Omental fat pad (tissue), 3 donors: ENCODE measurements at regions not wholly inside any gene's neighbourhood (a gene's known extent, or its start where the extent isn't known, plus 50 kb on each side); places are given as distances from the start of the nearest gene placed in this dataset.
"Not testable (repeated sequence)": the region's sequence is repeated elsewhere in the genome, so short reads cannot be mapped to it uniquely, and the experiment has no call there.

Experiments used
- ATAC-seq: fragments of 150-250 bp; one replicate; pipeline ENCODE4 v1.9.1; 2016; ENCODE audit warnings: mild to moderate bottlenecking, moderate library complexity; ENCODE audit not compliant: low FRiP score
- DNase-seq: peaks from one replicate; pipeline ENCODE4 v3.0.0-alpha.2; 2019; ENCODE audit warnings: low spot score
- TF ChIP-seq, protein P1 (sequence below), 3 donors: fragments of 450-650 bp; IDR thresholded peaks; one replicate each; pipeline ENCODE4 v1.5.1; 2016 to 2017; ENCODE audit warnings: antibody characterized with exemption in 3 of 3, mild to moderate bottlenecking in 3 of 3, moderate library complexity in 2 of 3

DNA sequence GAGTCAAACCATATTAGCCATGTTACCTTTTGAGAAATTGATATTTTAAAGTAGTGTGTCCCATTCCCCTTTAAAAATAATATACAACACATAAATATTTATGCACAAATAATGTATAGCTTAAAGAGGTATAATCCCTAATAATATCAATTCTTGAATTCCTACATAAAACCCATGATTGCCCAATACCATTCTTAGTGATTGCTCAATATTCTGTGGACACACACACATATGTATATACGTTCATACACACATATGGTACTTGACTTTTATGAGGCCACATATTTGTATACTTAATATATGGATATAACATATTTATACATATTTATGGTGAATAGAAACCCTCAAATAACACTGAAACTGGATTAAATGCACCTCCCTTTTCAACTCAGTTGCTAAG lies 367.4 kb downstream of the ZBBX start:
- ATAC-seq (no peak), DNase-seq (no peak)
- TF ChIP-seq, protein P1, sequence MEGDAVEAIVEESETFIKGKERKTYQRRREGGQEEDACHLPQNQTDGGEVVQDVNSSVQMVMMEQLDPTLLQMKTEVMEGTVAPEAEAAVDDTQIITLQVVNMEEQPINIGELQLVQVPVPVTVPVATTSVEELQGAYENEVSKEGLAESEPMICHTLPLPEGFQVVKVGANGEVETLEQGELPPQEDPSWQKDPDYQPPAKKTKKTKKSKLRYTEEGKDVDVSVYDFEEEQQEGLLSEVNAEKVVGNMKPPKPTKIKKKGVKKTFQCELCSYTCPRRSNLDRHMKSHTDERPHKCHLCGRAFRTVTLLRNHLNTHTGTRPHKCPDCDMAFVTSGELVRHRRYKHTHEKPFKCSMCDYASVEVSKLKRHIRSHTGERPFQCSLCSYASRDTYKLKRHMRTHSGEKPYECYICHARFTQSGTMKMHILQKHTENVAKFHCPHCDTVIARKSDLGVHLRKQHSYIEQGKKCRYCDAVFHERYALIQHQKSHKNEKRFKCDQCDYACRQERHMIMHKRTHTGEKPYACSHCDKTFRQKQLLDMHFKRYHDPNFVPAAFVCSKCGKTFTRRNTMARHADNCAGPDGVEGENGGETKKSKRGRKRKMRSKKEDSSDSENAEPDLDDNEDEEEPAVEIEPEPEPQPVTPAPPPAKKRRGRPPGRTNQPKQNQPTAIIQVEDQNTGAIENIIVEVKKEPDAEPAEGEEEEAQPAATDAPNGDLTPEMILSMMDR (IDR thresholded peaks at IDR 0.05) = no peak

GRCh38 chr3:167008791-167009190 lies 371.3 kb downstream of the ZBBX start:
- TF ChIP-seq, protein P1 (IDR thresholded peaks at IDR 0.05) = no peak
- no peak for DNase-seq
- no peak for ATAC-seq

DNA sequence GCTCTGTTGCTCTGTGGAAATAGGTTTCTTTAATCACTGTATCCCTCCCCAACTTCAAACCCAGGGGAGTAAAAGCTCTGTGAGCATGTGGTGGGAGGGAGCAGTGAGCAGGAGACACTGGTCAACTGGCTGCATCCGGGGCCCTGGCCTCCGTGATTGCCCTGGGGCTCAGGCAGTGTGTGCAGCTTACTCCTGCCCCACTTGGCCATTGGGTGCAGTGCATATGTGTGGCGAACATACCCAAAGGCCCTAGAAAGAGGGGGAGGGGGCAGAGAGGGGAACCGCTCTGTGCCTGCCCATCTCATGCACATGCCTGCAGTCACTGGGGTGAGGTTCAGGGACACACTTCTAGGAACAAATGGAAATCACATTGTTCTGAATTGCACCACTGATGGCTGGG lies 378.7 kb downstream of the ZBBX start:
- TF ChIP-seq, protein P1 (IDR thresholded peaks at IDR 0.05) = no peak
- no peak for DNase-seq
- ATAC-seq = no peak

DNA sequence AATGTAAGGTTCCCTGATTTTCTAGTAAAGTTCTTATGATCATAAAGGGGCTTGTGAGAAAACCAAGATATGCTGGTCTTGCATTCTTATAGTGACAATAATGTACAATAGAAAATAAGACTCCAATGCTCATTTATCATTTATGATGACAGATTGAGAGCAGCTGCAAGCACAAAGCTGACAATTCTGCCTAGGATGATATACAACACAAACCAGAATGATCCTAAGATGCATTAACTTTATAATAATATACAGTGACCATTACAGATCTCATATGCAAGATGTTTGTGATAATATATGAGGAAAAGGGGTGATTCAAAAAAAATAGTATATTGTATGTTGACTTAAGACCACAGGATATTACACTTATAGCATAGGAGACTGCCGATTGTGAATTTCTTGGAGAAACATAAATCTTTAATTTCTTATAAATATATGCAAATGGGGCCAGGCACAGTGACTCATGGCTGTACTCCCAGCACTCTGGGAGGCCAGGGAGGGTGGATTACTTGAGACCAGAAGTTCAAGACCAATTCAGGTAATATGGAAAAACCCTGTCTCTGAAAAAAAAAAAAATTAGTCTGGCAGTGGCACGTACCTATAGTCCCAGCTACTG lies 387.0 kb downstream of the ZBBX start:
- no peak for ATAC-seq
- TF ChIP-seq, protein P1 (IDR thresholded peaks at IDR 0.05) = no peak
- no peak for DNase-seq

- ATAC-seq (no peak), DNase-seq (no peak)
- TF ChIP-seq, protein P1 (IDR thresholded peaks at IDR 0.05) = no peak
Measured at GRCh38 chr3:166986000-166986399, 394.1 kb downstream of the ZBBX start.

DNA sequence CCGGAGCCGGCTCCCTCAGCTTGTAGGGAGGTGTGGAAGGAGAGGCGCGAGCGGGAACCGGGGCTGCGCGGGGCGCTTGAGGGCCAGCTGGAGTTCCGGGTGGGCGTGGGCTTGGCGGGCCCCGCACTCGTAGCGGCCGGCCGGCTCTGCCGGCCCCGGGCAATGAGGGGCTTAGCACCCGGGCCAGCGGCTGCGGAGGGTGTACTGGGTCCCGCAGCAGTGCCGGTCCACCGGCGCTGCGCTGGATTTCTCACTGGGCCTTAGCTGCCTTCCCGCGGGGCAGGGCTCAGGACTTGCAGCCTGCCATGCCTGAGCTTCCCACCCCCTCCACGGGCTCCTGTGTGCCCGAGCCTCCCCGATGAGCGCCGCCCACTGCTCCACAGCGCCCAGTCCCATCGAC lies 404.3 kb downstream of the ZBBX start:
- ATAC-seq, DNase-seq: not testable (repeated sequence)

DNA sequence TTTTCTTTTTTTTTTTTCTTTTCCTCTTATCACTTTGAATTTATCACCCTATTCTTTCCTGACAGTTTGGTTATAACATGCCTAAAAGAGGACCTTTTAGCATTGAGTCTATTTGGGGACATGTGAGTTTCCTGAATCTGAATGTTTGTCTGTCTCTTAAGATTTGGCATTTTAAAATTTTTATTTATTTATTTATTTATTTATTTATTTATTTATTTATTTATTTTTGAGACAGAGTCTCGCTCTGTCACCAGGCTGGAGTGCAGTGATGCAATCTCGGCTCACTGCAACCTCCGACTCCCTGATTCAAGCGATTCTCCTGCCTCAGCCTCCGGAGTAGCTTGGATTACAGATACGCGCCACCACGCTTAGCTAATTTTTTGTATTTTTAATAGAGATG lies 412.4 kb downstream of the ZBBX start:
- not testable (repeated sequence) for ATAC-seq, DNase-seq

- ATAC-seq = no peak
- TF ChIP-seq, protein P1 (IDR thresholded peaks at IDR 0.05) = no peak
- DNase-seq = no peak
Measured at GRCh38 chr3:166962911-166963310, 417.2 kb downstream of the ZBBX start.
